PC-3 (cell line): ENCODE measurements at regions not wholly inside any gene's neighbourhood (a gene's known extent, or its start where the extent isn't known, plus 50 kb on each side); places are given as distances from the start of the nearest gene placed in this dataset.

ENCODE experiments used
- ATAC-seq: fragments of 200-7000 bp; cut with Tn5 transposase; 2 replicates; pipeline ENCODE4 v1.9.1; 2020; ENCODE audit warnings: mild to moderate bottlenecking, moderate library complexity
- BruUV-seq: library from RNA; stranded (reverse); fragments of 400-500 nt; replicated peaks from 2 replicates; lab custom pipeline; 2021; lab: Mats Ljungman, UMichigan
- CTCF ChIA-PET: fragments of 300-600 bp; sonication (Branson Sonifier 250); formaldehyde crosslinking; loops from one replicate; lab custom pipeline; 2022; ENCODE audit warnings: antibody characterized with exemption; lab: Charles Lee
- POLR2A ChIA-PET: fragments of 300-600 bp; sonication (Branson Sonifier 250); formaldehyde crosslinking; loops from one replicate; lab custom pipeline; 2022; ENCODE audit warnings: antibody characterized with exemption; ENCODE audit not compliant: unreplicated experiment; lab: Charles Lee
- DNase-seq: peaks from one replicate; pipeline ENCODE4 v3.0.0-alpha.2; 2015
- H2AFZ ChIP-seq: fragments of 300-600 bp; sonication (generic); 2 replicates; pipeline ENCODE4 v1.6.0; 2016; ENCODE audit warnings: antibody characterized with exemption, low read length
- H3F3A ChIP-seq: fragments of 300-600 bp; sonication (generic); one replicate; pipeline ENCODE4 v1.6.0; 2017; ENCODE audit warnings: antibody characterized with exemption, low read length, control low read depth, mild to moderate bottlenecking; ENCODE audit not compliant: unreplicated experiment
- H3K27ac ChIP-seq: fragments of 300-600 bp; sonication (generic); 2 replicates; pipeline ENCODE4 v1.5.1; 2016; ENCODE audit warnings: mild to moderate bottlenecking, low read length
- H3K27me3 ChIP-seq: fragments of 300-600 bp; sonication (generic); 2 replicates; pipeline ENCODE4 v1.6.1; 2016; ENCODE audit warnings: low read length, mixed read lengths
- H3K36me3 ChIP-seq: fragments of 300-600 bp; sonication (generic); 2 replicates; pipeline ENCODE4 v1.6.1; 2016; ENCODE audit warnings: low read depth, mixed run types, low read length, mixed read lengths
- H3K4me1 ChIP-seq: fragments of 300-600 bp; sonication (generic); 2 replicates; pipeline ENCODE4 v1.5.1; 2016; ENCODE audit warnings: low read length; ENCODE audit not compliant: insufficient read depth
- H3K4me2 ChIP-seq: fragments of 300-600 bp; sonication (generic); 2 replicates; pipeline ENCODE4 v1.6.0; 2016; ENCODE audit warnings: low read length
- H3K4me3 ChIP-seq: fragments of 300-600 bp; sonication (generic); 2 replicates; pipeline ENCODE4 v1.5.1; 2016; ENCODE audit warnings: mild to moderate bottlenecking, low read length, mixed read lengths
- H3K79me2 ChIP-seq: fragments of 300-600 bp; sonication (generic); 2 replicates; pipeline ENCODE4 v1.6.1; 2017; ENCODE audit warnings: low read length, mixed read lengths
- H3K9ac ChIP-seq: fragments of 300-600 bp; sonication (generic); 2 replicates; pipeline ENCODE4 v1.6.0; 2016; ENCODE audit warnings: mild to moderate bottlenecking, low read length
- H3K9me2 ChIP-seq: fragments of 300-600 bp; sonication (generic); replicated peaks from 2 replicates; pipeline ENCODE4 v1.6.1; 2016; ENCODE audit warnings: mixed run types, low read length, mixed read lengths
- H3K9me3 ChIP-seq: fragments of 300-600 bp; sonication (generic); 2 replicates; pipeline ENCODE4 v1.6.1; 2016; ENCODE audit warnings: low read length, mixed read lengths
- H4K20me1 ChIP-seq: fragments of 300-600 bp; sonication (generic); 2 replicates; pipeline ENCODE4 v1.6.1; 2016; ENCODE audit warnings: low read length, mixed read lengths
- CTCF ChIP-seq: fragments of 300-600 bp; sonication (generic); conservative IDR thresholded peaks from 2 replicates; pipeline ENCODE4 v1.5.1; 2017; ENCODE audit warnings: antibody characterized with exemption, low read depth, mild to moderate bottlenecking, low read length
- EZH2 ChIP-seq: fragments of 300-600 bp; sonication (generic); IDR thresholded peaks from one replicate; pipeline ENCODE4 v1.6.1; 2017; ENCODE audit warnings: antibody characterized with exemption, mild to moderate bottlenecking, low read length; ENCODE audit not compliant: unreplicated experiment
- EZH2phosphoT487 ChIP-seq: fragments of 300-600 bp; sonication (generic); IDR thresholded peaks from 2 replicates; pipeline ENCODE4 v1.6.1; 2018; ENCODE audit warnings: mild to moderate bottlenecking, antibody characterized with exemption, low read length, borderline replicate concordance
- intact Hi-C: fragments of 100-400 bp; cut with micrococcal nuclease; formaldehyde crosslinking; loops from 2 replicates; pipeline ENCODE4 v1.9.0; 2023

- ATAC-seq (no peak), DNase-seq (no peak)
- Histone ChIP-seq H3K9ac (no peak overlapping the region), H3K4me1 (no peaks in the 10 kb centered on the region), H3F3A (no peaks in the 10 kb centered on the region), H3K27me3 (no peaks in the 10 kb centered on the region), H3K4me2 (no peak overlapping the region), H3K27ac (no peak overlapping the region), H3K79me2 (no peaks in the 10 kb centered on the region), H3K36me3 (no peaks in the 10 kb centered on the region), H3K9me2 (no peaks in the 10 kb centered on the region), H2AFZ (no peak overlapping the region), H3K9me3 (no peaks in the 10 kb centered on the region; the same call in 1 of the 2 replicates), H3K4me3 (no peak overlapping the region), H4K20me1 (no peaks in the 10 kb centered on the region)
- intact Hi-C loops: no loop called here
- ChIA-PET POLR2A (no interaction called here), CTCF (no interaction called here)
- BruUV-seq: no TSS peak
- TF ChIP-seq EZH2phosphoT487 (no peak), EZH2 (no peak), CTCF (no peak)
These were observed 144.5 kb upstream of the RUNX3 start for GRCh38 chr1:25074351-25075227.

GRCh38 chr1:25073640-25074270 lies 143.7 kb upstream of the RUNX3 start:
- ATAC-seq (no peak), DNase-seq (no peak)
- Histone ChIP-seq H2AFZ (no peak overlapping the region), H3F3A (no peaks in the 10 kb centered on the region), H3K9ac (no peak overlapping the region), H3K9me3 (no peaks in the 10 kb centered on the region), H3K4me3 (no peak overlapping the region), H3K9me2 (no peaks in the 10 kb centered on the region), H3K36me3 (no peaks in the 10 kb centered on the region), H3K79me2 (no peaks in the 10 kb centered on the region), H3K4me2 (no peak overlapping the region), H3K27me3 (no peaks in the 10 kb centered on the region), H3K4me1 (no peaks in the 10 kb centered on the region), H4K20me1 (no peaks in the 10 kb centered on the region), H3K27ac (no peak overlapping the region)
- no peak for TF ChIP-seq EZH2phosphoT487
- no peak for TF ChIP-seq EZH2
- TF ChIP-seq CTCF: no peak
- ChIA-PET POLR2A (no interaction called here), CTCF (no interaction called here)
- intact Hi-C loops: no loop called here
- BruUV-seq: no TSS peak

- Histone ChIP-seq H3F3A (no peaks in the 10 kb centered on the region), H3K27me3 (no peaks in the 10 kb centered on the region), H3K4me1 (no peaks in the 10 kb centered on the region), H3K4me3 (no peak overlapping the region), H3K27ac (no peak overlapping the region), H4K20me1 (no peaks in the 10 kb centered on the region), H3K36me3 (no peaks in the 10 kb centered on the region), H3K9me3 (no peaks in the 10 kb centered on the region), H2AFZ (no peak overlapping the region), H3K4me2 (no peak overlapping the region), H3K79me2 (no peaks in the 10 kb centered on the region), H3K9me2 (no peaks in the 10 kb centered on the region), H3K9ac (no peak overlapping the region)
- no peak for ATAC-seq
- DNase-seq: no peak
- no TSS peak for BruUV-seq
- intact Hi-C loops: no loop called here
- CTCF ChIA-PET: no interaction called here
- POLR2A ChIA-PET: no interaction called here
- TF ChIP-seq EZH2phosphoT487 (no peak), EZH2 (no peak), CTCF (no peak)
These were observed 142.4 kb upstream of the RUNX3 start for GRCh38 chr1:25072461-25072860.
